Erythroblast (primary cell): ENCODE measurements at regions not wholly inside any gene's neighbourhood (a gene's known extent, or its start where the extent isn't known, plus 50 kb on each side); places are given as distances from the start of the nearest gene placed in this dataset.

Source experiments
- GATA1 ChIP-seq: IDR thresholded peaks from 2 replicates; pipeline ENCODE4 v1.6.1; 2011; ENCODE audit warnings: low read depth, mild to moderate bottlenecking, control low read depth, low read length, moderate library complexity
- POLR2A ChIP-seq: IDR thresholded peaks from 2 replicates; pipeline ENCODE4 v1.6.1; 2011; ENCODE audit warnings: mild to moderate bottlenecking, low read length

GRCh38 chr1:79264975-79265818, 258.7 kb upstream of the ADGRL4 start:
- no peak for TF ChIP-seq POLR2A
- no peak for TF ChIP-seq GATA1
